ENCODE measurements at regions not wholly inside any gene's neighbourhood (a gene's known extent, or its start where the extent isn't known, plus 50 kb on each side); places are given as distances from the start of the nearest gene placed in this dataset.
"Not testable (repeated sequence)": the region's sequence is repeated elsewhere in the genome, so short reads cannot be mapped to it uniquely, and the experiment has no call there.

DNA sequence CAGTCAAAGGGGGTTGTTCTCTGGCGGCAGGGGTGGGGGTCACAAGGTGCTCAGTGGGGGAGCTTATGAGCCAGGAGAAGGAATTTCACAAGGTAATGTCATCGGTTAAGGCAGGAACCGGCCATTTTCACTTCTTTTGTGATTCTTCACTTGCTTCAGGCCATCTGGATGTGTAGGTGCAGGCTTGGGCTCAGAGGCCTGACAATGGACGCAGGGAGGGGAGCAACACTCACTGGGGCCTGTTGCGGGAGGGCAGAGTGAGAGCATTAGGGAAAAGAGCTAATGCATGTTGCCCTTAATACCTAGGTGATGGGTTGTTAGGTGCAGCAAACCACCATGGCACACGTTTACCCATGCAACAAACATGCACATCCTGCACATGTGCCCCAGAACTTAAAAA lies 98.0 kb upstream of the FAM47A start:
- DNase-seq = not testable (repeated sequence)

DNA sequence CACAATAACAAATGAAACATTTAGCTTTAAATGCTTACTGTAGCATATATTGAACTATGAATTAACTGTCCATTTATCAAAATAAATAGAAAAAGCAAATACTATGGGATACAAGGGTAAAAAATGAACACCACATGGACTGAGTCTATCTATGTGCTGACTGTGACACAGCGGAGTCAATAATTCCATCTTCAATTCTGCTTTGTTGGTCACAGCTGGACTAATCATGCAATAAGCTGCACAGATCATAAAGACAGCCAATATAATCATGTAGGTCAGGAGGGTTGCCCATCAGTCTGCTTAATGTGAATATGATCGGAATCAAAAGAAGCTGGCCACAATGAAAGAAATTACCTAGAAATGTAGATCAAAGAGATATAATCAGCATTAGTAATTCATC lies 95.7 kb upstream of the FAM47A start:
- no peak for DNase-seq

GRCh38 chrX:34223574-34223973 lies 91.5 kb upstream of the FAM47A start:
- DNase-seq = no peak

GRCh38 chrX:34218063-34218462 lies 85.9 kb upstream of the FAM47A start:
- no peak for DNase-seq

GRCh38 chrX:34197946-34198345 lies 65.8 kb upstream of the FAM47A start:
- no peak for DNase-seq

All from NCI-H1092 treated with DMSO at 0.1 percent for 48 hours (cell line).